ENCODE measurements at regions not wholly inside any gene's neighbourhood (a gene's known extent, or its start where the extent isn't known, plus 50 kb on each side); places are given as distances from the start of the nearest gene placed in this dataset.

DNA sequence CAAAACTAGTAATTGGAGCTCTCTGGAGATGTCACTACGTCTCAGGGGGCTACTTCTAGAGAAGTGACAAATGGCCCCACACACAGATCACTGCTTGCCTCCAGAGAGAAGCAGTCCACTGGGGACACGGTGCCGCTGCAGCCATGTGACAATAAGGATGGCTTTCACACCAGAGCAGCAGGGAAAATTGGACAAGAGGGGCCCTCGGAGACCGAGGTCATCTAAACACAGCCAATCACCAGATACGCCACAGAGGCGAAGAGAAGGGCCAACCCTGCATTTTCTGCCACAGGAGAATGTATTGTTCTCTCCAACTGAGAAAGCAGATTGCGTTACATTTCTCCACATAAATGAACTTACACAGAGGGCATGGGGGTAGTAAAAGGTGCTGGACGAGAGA, 51.2 kb upstream of the TIAM1 start:
- no peak overlapping the region for H3K56ac ChIP-seq (ENCODE audit: low read length)
- H4K5ac ChIP-seq (ENCODE audit: low read length): no peak overlapping the region
- H3K4me2 ChIP-seq (ENCODE audit: low read length): no peak overlapping the region
- H3K79me2 ChIP-seq (ENCODE audit: control insufficient read depth, insufficient read depth, low read length): no peaks in the 10 kb centered on the region
- no peak overlapping the region for H3K9ac ChIP-seq (ENCODE audit: low read length)
- H3K4me3 ChIP-seq (ENCODE audit: low read length): no peak overlapping the region
- H3K79me1 ChIP-seq (ENCODE audit: low read length): peaks cover 10% of the 10 kb centered on the region
- H3K4ac ChIP-seq (ENCODE audit: low read depth, low read length): no peak overlapping the region
- H3K36me3 ChIP-seq (ENCODE audit: control insufficient read depth, insufficient read depth, low read length): no peaks in the 10 kb centered on the region
- WGBS (ENCODE audit: extremely low coverage, insufficient coverage, low lambda C conversion rate): no CpG with 5 or more reads among the region's 9 CpGs
- no peaks in the 10 kb centered on the region for H3K27me3 ChIP-seq (ENCODE audit: insufficient read depth, low read length, poor library complexity)
- no peak overlapping the region for H3K23ac ChIP-seq (ENCODE audit: low read length)
- DNase-seq: no peak
- H3K27ac ChIP-seq (ENCODE audit: low read depth, low read length): no peak overlapping the region
- H2BK120ac ChIP-seq (ENCODE audit: low read depth, low read length): no peak overlapping the region
- H4K8ac ChIP-seq (ENCODE audit: low read depth, low read length): no peak overlapping the region
- no peak overlapping the region for H2BK5ac ChIP-seq (ENCODE audit: low read length)
- H2AK5ac ChIP-seq (ENCODE audit: low read length): no peak overlapping the region
- H3K4me1 ChIP-seq (ENCODE audit: control insufficient read depth, low read depth, low read length): peaks cover 6% of the 10 kb centered on the region
- no peak overlapping the region for H3K18ac ChIP-seq (ENCODE audit: low read length)
- H2BK15ac ChIP-seq (replicated peaks; ENCODE audit: low read depth): no peak overlapping the region

DNA sequence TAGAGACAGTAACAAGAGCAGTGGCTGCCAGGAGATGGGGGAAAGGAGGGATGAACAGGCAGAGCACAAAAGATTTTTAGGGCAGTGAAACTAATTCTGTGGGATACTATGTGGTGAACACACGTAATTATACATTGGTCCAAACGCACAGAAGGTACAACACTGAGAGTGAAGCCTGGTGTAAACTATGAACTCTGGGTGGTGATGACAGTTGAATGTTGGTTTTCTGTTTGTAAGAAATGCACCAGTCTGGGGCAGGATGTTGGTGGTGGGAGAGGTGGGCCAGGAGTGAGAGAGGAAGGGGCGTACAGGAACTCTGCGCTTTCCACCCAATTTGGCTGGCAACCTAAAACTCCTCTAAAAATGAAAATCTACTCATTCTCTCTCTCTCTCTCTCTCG, 50.2 kb upstream of the TIAM1 start:
- Histone ChIP-seq H4K8ac (ENCODE audit: low read depth, low read length) (no peak overlapping the region), H2BK120ac (ENCODE audit: low read depth, low read length) (no peak overlapping the region), H3K79me2 (ENCODE audit: control insufficient read depth, insufficient read depth, low read length) (no peaks in the 10 kb centered on the region), H3K56ac (ENCODE audit: low read length) (no peak overlapping the region), H2BK15ac (replicated peaks; ENCODE audit: low read depth) (no peak overlapping the region), H2AK5ac (ENCODE audit: low read length) (no peak overlapping the region), H3K36me3 (ENCODE audit: control insufficient read depth, insufficient read depth, low read length) (no peaks in the 10 kb centered on the region), H3K4me1 (ENCODE audit: control insufficient read depth, low read depth, low read length) (peaks cover 6% of the 10 kb centered on the region), H3K23ac (ENCODE audit: low read length) (no peak overlapping the region), H3K79me1 (ENCODE audit: low read length) (peaks cover 10% of the 10 kb centered on the region), H3K4me3 (ENCODE audit: low read length) (no peak overlapping the region), H3K18ac (ENCODE audit: low read length) (no peak overlapping the region), H2BK5ac (ENCODE audit: low read length) (no peak overlapping the region), H3K27me3 (ENCODE audit: insufficient read depth, low read length, poor library complexity) (no peaks in the 10 kb centered on the region), H3K4ac (ENCODE audit: low read depth, low read length) (no peak overlapping the region), H3K27ac (ENCODE audit: low read depth, low read length) (no peak overlapping the region), H4K5ac (ENCODE audit: low read length) (no peak overlapping the region), H3K4me2 (ENCODE audit: low read length) (no peak overlapping the region), H3K9ac (ENCODE audit: low read length) (no peak overlapping the region)
- no CpG with 5 or more reads among the region's 5 CpGs for whole genome bisulfite sequencing (ENCODE audit: extremely low coverage, insufficient coverage, low lambda C conversion rate)
- DNase-seq: no peak

Measured in mesendoderm (in vitro differentiated cells).